ENCODE measurements at regions not wholly inside any gene's neighbourhood (a gene's known extent, or its start where the extent isn't known, plus 50 kb on each side); places are given as distances from the start of the nearest gene placed in this dataset.
A peak's percentile ranks its signal among the peaks of the same experiment; 100 is the strongest.

DNA sequence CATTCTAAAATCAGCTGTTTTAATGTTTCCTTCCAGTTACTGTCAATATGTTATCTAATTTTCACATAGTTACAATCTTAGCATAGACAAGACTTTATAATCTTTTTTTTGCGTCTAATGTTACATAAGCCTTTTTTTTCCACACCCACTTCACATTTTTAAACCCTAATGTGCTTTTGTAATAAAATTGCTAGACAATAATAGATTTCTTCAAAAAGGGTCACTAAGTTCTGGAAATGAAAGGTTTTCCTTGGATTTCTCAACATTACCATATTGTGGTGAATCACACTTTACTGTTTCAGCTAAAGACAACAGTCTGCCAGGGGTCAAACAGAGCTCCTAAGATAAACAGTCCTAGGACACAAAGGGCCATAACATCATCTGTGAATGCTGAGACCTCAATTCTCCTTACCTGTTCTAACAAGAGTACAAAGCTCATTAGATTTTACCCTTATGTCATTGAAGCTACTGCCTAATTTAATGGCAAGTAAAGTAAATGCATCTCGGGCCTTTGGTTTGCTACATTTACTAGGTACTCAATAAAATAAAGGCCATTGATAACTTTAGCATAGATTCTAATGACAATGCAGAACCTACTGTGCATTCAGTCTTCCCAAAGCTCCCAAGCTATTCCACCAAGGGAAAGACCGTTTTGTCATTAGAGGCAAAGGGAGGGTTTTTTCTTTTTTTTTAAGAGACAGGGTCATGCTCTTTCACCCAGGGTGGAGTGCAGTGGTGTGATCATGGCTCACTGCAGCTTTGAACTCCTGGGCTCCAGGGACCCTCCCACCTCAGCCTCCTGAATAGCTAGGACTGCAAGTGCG, 111.2 kb upstream of the SLC38A2 start:
- no peak overlapping the region for H3K18ac ChIP-seq (ENCODE audit: extremely low read depth, low read length)
- H2BK120ac ChIP-seq (replicated peaks; ENCODE audit: low read depth, low read length): no peak overlapping the region
- H4K91ac ChIP-seq (replicated peaks; ENCODE audit: insufficient read length, low read length): no peak overlapping the region
- H4K8ac ChIP-seq (ENCODE audit: extremely low read depth, insufficient read depth, low read length): no peak overlapping the region
- ChIA-PET POLR2A (ENCODE audit: partially characterized antibody) (interaction anchor here (0.7 to 1.9 kb wide), 6 partner anchors 8 to 328 kb away, joined by 3 to 7 read pairs (median 4); no protein-coding TSS in a partner anchor), CTCF (ENCODE audit: partially characterized antibody) (interaction anchor here (0.6 to 1.7 kb wide), 6 partner anchors 9 to 174 kb away, joined by 3 to 5 read pairs (median 3); no protein-coding TSS in a partner anchor)
- no peaks in the 10 kb centered on the region for H4K20me1 ChIP-seq (replicated peaks in 1 of 2; ENCODE audit: control insufficient read depth in 1 of 2, insufficient read depth in 2 of 2, low read length in 2 of 2)
- H2BK5ac ChIP-seq (ENCODE audit: low read depth, low read length): no peak overlapping the region
- H3K4me3 ChIP-seq (ENCODE audit: extremely low read depth in 1 of 4, insufficient read depth in 2 of 4, low read depth in 3 of 4, low read length in 4 of 4): no peak overlapping the region
- no peak overlapping the region for H3K23ac ChIP-seq (ENCODE audit: insufficient read length)
- no peaks in the 10 kb centered on the region; a peak in 1 of 4 replicates for H3K9me3 ChIP-seq (ENCODE audit: insufficient read depth in 2 of 2, low read depth in 1 of 2, low read length in 1 of 2)
- no peaks in the 10 kb centered on the region for H3K79me1 ChIP-seq (ENCODE audit: low read depth, low read length)
- no peak overlapping the region for H3K4ac ChIP-seq (replicated peaks; ENCODE audit: insufficient read length, low read depth, low read length)
- peaks cover 0 to 7% (median 6%) of the 10 kb centered on the region in 4 experiments; a peak in 5 of 7 replicates for H3K4me1 ChIP-seq (replicated peaks in 1 of 4; ENCODE audit: control insufficient read depth in 3 of 4, insufficient read depth in 4 of 4, low read length in 3 of 4)
- FAIRE-seq: no peak
- 72% methylated on average over 4 of the region's 4 CpGs; no CpG with 5 or more reads in 1 of the 2 experiments for WGBS, 2 experiments (ENCODE audit: extremely low coverage in 1 of 2, insufficient coverage in 1 of 2, insufficient read length in 1 of 2, insufficient replicate concordance in 2 of 2, low coverage in 1 of 2, low lambda C conversion rate in 2 of 2, missing lambda C conversion rate in 1 of 2)
- H3K9ac ChIP-seq (replicated peaks in 1 of 4; ENCODE audit: extremely low read depth in 1 of 4, low read depth in 3 of 4, low read length in 3 of 4): no peak overlapping the region
- H3K56ac ChIP-seq (replicated peaks; ENCODE audit: insufficient read length, low read depth, low read length): no peak overlapping the region
- no peak overlapping the region for H3K27ac ChIP-seq (ENCODE audit: low read depth, low read length)
- H2BK15ac ChIP-seq (ENCODE audit: low read length): no peak overlapping the region
- no peak overlapping the region for H2BK20ac ChIP-seq (ENCODE audit: low read length)
- H3K14ac ChIP-seq (ENCODE audit: insufficient read length): no peak overlapping the region
- no peak overlapping the region for H2AK5ac ChIP-seq (ENCODE audit: low read depth, low read length)
- H3K79me2 ChIP-seq (ENCODE audit: control insufficient read depth in 1 of 2, insufficient read depth in 2 of 2, low read length in 2 of 2): no peaks in the 10 kb centered on the region
- no peak overlapping the region for H4K5ac ChIP-seq (ENCODE audit: insufficient read length, low read depth, low read length)
- H2AFZ ChIP-seq (ENCODE audit: low read length): no peak overlapping the region
- H2BK12ac ChIP-seq (ENCODE audit: low read depth, low read length): no peak overlapping the region
- DNase-seq (ENCODE audit: low read depth in 1 of 2, low spot score in 2 of 2): no peak
- H3K27me3 ChIP-seq (replicated peaks in 1 of 4; ENCODE audit: control insufficient read depth in 3 of 4, extremely low read depth in 1 of 4, insufficient read depth in 3 of 4, low read length in 3 of 4): no peaks in the 10 kb centered on the region
- no peaks in the 10 kb centered on the region for H3K23me2 ChIP-seq (ENCODE audit: low read depth, low read length)
- 0 out of 4 replicates have a peak overlapping the region, but pooled peaks of 1 of the 2 experiments have one; percentile 4 for H3K4me2 ChIP-seq (ENCODE audit: insufficient read depth in 1 of 2, low read depth in 2 of 2, low read length in 2 of 2)
- H3K36me3 ChIP-seq (ENCODE audit: control insufficient read depth in 2 of 4, insufficient read depth in 4 of 4, low read length in 3 of 4): no peaks in the 10 kb centered on the region
- no peak for TF ChIP-seq CHD2 (IDR thresholded peaks at IDR 0.05; ENCODE audit: low read length)
- TF ChIP-seq NANOG (IDR thresholded peaks at IDR 0.05; ENCODE audit: insufficient read depth, low read depth, low read length, poor library complexity, severe bottlenecking): no peak
- TF ChIP-seq EP300 (IDR thresholded peaks at IDR 0.05; ENCODE audit: borderline replicate concordance in 1 of 2, low read depth in 2 of 2, low read length in 2 of 2): no peak
- TF ChIP-seq KDM5A (IDR thresholded peaks at IDR 0.05; ENCODE audit: low read length): no peak
- TF ChIP-seq ASH2L (IDR thresholded peaks at IDR 0.05; ENCODE audit: low read length): no peak
- no peak for TF ChIP-seq PHF8 (conservative IDR thresholded peaks at IDR 0.05; ENCODE audit: low read depth, low read length)
- no peak for TF ChIP-seq JUN (IDR thresholded peaks at IDR 0.05; ENCODE audit: low read depth, low read length)
- no peak for TF ChIP-seq POU5F1 (IDR thresholded peaks at IDR 0.05; ENCODE audit: low read depth, low read length)
- TF ChIP-seq SP1 (IDR thresholded peaks at IDR 0.05; ENCODE audit: low read depth, low read length): no peak
- TF ChIP-seq POLR2A (IDR thresholded peaks at IDR 0.05; ENCODE audit: control extremely low read depth in 1 of 2, low read depth in 2 of 2, low read length in 2 of 2): no peak
- no peak for TF ChIP-seq RNF2 (IDR thresholded peaks at IDR 0.05; ENCODE audit: borderline replicate concordance, low read depth, low read length, missing control alignments, poor library complexity, severe bottlenecking)
- no peak for TF ChIP-seq ZNF274 (IDR thresholded peaks at IDR 0.05; ENCODE audit: borderline replicate concordance, extremely low read depth, low read length)
- no peak for TF ChIP-seq CHD1 (IDR thresholded peaks at IDR 0.05; ENCODE audit: low read depth, low read length)
